DMS53 (cell line): ENCODE measurements at regions not wholly inside any gene's neighbourhood (a gene's known extent, or its start where the extent isn't known, plus 50 kb on each side); places are given as distances from the start of the nearest gene placed in this dataset.
"Not testable (repeated sequence)": the region's sequence is repeated elsewhere in the genome, so short reads cannot be mapped to it uniquely, and the experiment has no call there.

ENCODE experiments used
- DNase-seq: peaks from one replicate; lab custom pipeline; 2025; lab: John Stamatoyannopoulos, UW

- DNase-seq, result no peak
Measured at GRCh38 chr1:70490153-70490552, 79.1 kb downstream of the CTH start.

GRCh38 chr1:70495370-70495769 lies 84.3 kb downstream of the CTH start:
- no peak for DNase-seq

DNA sequence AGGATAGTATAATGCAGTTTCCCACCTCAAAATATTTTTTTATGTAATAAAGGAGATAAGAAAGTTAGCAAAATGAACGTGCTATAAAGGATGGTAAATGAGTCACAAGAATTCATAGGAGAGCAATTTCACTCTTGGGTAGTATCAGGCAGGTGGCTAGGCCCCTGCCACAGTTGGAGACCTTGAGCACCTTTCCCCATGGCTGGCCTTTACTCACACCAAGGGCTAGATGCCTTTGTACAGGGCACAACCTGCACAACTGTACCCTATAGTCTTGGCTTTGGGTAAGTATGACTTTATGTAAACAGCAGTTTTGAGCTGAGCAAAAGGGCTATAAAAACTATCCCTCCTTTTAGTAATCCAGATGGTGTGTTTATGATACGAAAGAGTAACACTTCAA lies 85.1 kb downstream of the CTH start:
- DNase-seq, result no peak

DNA sequence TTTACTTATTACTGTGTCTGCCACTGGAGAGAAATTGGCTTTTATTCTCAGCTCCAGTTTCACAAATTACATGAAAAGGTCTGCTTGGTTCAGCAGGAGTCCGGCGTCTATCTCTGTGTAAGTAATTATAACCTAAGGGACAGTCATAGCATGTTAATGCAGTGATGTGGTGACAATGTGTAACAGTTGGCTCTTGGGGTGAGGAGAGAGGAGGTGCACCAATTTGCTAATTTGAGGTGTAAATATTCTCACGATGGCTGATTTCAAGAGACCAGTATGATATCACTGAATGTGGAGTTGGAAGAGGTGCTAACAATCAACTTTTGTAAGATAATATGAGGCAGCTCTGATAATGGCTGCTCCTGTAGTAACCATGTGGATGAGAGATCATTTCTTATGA lies 86.1 kb downstream of the CTH start:
- no peak for DNase-seq

DNA sequence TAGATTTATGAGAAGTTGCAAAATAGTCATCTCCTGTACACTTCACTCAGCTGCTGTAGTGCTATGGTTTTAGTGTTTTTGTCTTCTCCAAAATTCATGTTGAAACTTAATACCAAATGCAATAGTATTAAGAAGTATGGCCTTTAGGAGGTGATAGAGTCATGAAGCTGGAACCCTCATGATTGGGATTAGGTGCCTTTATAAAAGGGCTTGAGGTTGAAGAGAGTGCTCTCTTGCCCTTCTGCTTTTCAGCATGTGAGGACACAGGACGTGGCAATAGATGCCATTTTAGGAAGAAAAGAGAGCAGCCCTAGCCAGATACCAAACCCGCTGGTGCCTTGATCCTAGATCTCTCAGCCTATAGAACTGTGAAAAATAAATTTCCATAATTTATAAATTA lies 87.6 kb downstream of the CTH start:
- DNase-seq, result no peak

DNA sequence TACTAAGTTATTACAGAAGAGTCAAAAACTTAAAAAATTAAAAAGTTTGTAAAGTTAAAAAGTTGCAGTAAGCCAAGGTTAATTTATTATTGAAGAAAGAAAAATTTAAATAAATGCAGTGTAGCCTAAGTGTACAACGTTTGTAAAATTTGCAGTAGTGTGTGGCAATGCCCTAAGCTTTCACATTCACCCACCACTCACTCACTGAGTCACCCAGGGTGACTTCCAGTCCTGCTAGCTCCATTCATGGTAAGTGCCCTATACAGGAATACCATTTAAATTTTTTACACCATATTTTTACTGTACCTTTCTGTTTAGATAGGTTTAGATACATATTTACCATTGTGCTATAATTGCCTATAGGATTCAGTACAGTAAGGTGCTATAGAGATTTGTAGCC lies 88.6 kb downstream of the CTH start:
- no peak for DNase-seq

- no peak for DNase-seq
Measured at GRCh38 chr1:70503358-70503757, 92.3 kb downstream of the CTH start.

GRCh38 chr1:70504176-70504820 lies 93.2 kb downstream of the CTH start:
- DNase-seq, result peak; percentile 85

DNA sequence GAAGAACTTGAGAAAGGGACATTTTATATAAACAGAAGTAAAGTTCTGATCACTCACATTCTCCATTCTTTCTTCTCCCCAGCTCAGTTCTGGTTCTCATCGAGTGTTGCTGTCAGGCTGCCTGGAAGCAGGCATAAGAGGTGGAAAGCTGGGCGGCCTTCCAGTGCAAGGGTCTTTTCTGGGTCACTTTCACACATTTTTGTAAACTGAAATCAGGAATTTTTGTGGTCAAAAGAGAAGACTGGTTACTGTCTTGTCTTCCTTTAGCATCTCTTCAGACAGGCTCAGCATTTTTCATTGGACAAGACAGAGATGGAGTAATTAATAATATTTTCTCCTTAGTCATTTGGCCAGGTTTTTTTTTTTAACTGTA lies 93.7 kb downstream of the CTH start:
- DNase-seq, result no peak

DNA sequence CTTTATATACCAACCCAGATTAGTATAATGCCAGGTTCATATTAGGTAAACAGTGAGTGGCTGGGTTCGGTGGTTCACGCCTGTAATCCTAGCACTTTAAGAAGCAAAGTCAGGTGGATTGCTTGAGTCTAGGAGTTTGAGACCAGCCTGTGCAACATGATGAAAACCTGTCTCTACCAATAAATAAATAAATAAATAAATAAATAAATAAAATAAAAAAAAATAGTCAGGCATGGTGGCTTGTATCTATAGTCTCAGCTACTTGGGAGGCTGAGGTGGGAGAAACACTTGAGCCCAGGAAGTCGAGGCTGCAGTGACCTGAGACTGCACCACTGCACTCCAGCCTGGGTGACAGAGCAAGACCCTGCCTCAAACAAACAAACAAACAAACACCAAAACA lies 96.9 kb downstream of the CTH start:
- DNase-seq, result not testable (repeated sequence)

DNA sequence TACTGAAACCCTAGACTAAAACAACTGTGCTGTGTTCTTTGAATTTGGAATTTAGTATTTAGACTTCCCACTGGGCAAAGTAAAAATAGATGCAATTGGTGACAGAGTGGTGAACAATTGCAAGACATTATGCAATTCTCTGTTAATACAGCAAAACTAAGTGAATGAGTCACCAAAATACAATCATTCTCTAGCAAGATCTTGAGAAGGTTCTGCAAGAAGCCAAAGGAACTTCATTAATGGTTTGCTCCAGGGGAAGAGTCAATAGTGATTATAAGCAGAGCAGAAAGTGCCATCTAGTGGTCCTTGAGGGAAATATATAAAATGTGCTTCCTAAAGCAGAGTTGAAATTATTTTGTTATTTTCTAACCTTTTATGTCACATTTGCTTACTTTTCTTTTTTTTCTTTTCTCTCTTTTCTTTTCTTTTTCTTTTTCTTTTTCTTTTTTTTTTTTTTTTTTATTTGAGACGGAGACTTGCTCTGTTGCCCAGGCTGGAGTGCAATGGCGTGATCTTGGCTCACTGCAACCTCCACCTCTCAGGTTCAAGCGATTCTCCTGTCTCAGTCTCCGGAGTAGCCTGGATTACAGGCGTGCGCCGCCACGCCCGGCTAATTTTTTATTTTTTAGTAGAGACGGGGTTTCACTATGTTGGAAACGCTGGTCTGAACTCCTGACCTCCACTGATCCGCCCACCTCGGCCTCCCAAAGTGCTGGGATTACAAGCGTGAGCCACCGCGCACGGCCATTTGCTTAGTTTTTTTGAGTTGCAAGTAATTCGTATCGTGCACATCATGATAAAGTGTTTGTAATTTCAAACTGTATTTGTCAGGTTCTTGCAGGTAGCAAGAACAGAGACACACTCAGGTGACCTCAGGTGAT lies 99.2 kb downstream of the CTH start:
- DNase-seq, result peak; percentile 87

GRCh38 chr1:70517444-70517843 lies 106.4 kb downstream of the CTH start:
- no peak for DNase-seq

DNA sequence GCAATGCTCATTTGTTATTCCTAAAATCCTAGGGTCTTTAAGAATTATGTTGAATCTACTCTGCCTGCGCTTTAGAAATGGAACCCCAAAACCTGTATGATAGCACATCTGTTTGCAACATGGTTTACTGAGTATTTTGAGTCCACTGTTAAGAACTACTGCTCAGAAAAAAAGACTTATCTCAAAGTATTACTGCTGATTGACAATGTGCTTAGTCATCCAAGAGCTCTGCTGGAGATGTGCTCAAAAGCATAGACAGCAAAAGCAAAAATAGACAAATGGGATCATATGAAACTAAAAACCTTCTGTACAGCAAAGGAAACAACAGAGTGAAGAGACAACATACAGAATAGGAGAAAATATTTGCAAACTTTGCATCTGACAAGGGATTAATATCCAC lies 107.0 kb downstream of the CTH start:
- DNase-seq, result peak; percentile 19

GRCh38 chr1:70528590-70529333 lies 117.7 kb downstream of the CTH start:
- peak; percentile 79 for DNase-seq

DNA sequence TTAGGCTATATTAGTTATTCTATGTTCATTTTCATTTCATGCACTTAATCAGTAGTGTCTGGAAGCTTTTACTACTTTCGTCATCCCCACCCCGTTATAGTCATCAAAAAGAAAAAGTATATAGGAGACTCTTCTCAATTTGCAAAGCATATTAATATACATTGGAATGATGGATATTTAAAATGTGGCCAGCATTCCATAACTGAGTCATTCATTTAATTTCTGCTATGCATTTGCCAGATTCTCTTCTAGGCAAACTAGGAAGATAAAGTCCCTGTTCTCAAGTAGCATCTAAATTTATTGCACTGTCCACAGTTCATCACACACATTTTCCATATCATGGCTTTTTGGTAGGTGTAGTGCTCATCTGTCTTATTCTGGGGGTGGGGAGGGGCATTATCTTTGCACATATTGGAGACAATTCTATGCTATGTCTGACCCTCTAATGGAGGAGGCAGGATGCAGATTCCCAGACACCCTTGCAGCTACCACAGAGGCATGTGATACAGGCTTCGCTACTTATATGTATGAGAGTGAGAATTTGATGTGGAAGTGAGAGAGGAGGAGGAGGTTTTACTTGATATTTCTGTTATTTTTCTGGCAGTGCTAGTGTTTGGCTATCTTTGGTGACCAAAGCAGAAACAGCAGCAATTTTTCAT lies 125.8 kb downstream of the CTH start:
- DNase-seq, result no peak

GRCh38 chr1:70537788-70538187 lies 126.7 kb downstream of the CTH start:
- DNase-seq, result no peak

DNA sequence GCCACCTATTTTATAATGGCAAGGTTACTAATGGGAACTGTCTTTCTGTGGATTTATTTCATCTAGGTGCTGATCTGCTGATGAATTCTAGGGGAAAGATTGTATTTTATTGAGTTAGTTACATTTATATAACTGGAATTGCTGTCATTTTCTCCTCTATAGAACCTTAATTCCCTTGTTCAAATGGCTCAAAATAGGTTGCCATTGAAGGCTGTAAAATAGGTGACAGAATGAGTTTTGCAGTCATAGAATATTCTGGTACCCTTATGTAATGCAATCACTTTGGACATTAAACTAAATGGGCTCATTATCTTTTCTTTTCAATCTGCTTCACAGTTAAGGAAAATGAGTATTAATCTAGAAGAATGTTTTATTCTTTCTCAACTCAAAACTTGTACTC lies 131.0 kb downstream of the CTH start:
- no peak for DNase-seq

- peak; percentile 14 for DNase-seq
Measured at GRCh38 chr1:70542856-70543255, 131.8 kb downstream of the CTH start.

GRCh38 chr1:70546726-70547125 lies 135.7 kb downstream of the CTH start:
- no peak for DNase-seq

- no peak for DNase-seq
Measured at GRCh38 chr1:70552662-70553566, 141.8 kb downstream of the CTH start.

GRCh38 chr1:70553567-70553956 lies 142.5 kb downstream of the CTH start:
- DNase-seq, result no peak
